Epithelial cell of proximal tubule (primary cell): ENCODE measurements at regions not wholly inside any gene's neighbourhood (a gene's known extent, or its start where the extent isn't known, plus 50 kb on each side); places are given as distances from the start of the nearest gene placed in this dataset.

Experiments used
- DNase-seq: peaks from one replicate; pipeline ENCODE4 v3.0.0-alpha.2; 2011; ENCODE audit warnings: low read depth
- H3K4me3 ChIP-seq: 2 replicates; pipeline ENCODE4 v1.5.1; 2011; ENCODE audit warnings: low read depth, mild to moderate bottlenecking, low read length
- CTCF ChIP-seq: conservative IDR thresholded peaks from 2 replicates; pipeline ENCODE4 v1.5.1; 2012; ENCODE audit warnings: low read depth, mild to moderate bottlenecking, low read length

DNA sequence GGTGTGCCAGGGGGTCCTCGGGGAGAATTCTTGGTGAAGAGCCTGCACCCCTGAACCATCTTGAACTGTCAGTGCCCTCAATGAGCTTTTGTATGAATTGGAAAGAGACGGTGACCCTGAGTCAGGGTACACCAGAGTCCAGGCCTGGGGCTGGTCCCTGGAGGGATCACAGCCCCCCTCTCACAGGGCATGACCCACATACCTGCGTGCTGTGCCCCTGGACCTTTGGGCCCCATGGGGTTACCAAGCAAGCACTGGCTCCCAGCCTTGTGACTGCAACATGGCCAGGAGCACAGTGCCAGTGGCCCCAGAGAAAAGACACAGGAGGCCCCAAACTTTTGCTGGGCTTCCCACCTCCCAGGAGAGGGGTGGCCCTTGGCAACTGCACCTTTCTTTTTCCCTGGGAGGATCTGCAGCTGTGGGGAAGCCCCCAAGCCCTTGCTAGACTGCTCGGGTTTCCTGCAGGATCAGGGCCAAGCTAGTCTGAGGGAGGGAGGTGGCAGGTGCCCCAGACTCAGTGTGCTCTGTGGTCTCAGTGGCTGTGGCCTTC, 153.5 kb downstream of the ZNF248 start:
- TF ChIP-seq CTCF = no peak
- no peak for DNase-seq
- no peak overlapping the region for H3K4me3 ChIP-seq

DNA sequence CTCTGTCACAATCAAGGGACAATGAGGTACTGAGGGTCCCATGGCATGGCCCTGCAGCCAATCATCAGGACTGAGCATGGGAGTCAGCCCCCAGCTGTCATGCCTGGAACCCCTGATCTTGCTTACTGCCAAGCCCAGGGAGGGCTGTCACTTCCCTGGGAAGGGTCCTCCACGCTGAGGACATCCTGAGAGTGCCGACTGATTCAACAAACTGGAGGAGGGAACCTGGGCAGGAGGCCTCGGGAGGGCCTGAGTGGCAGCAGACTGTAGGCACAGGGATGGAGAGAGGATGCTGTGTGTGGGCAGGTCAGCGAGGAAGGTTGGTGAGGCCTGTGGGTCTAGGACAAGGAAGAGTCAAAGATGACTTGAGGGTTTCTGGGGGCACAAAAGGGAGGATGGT, 154.3 kb downstream of the ZNF248 start:
- no peak for TF ChIP-seq CTCF
- no peak overlapping the region for H3K4me3 ChIP-seq
- DNase-seq = no peak

- no peak for TF ChIP-seq CTCF
- H3K4me3 ChIP-seq = no peak overlapping the region
- DNase-seq = no peak
These were observed 155.5 kb downstream of the ZNF248 start for GRCh38 chr10:37701781-37702493.

DNA sequence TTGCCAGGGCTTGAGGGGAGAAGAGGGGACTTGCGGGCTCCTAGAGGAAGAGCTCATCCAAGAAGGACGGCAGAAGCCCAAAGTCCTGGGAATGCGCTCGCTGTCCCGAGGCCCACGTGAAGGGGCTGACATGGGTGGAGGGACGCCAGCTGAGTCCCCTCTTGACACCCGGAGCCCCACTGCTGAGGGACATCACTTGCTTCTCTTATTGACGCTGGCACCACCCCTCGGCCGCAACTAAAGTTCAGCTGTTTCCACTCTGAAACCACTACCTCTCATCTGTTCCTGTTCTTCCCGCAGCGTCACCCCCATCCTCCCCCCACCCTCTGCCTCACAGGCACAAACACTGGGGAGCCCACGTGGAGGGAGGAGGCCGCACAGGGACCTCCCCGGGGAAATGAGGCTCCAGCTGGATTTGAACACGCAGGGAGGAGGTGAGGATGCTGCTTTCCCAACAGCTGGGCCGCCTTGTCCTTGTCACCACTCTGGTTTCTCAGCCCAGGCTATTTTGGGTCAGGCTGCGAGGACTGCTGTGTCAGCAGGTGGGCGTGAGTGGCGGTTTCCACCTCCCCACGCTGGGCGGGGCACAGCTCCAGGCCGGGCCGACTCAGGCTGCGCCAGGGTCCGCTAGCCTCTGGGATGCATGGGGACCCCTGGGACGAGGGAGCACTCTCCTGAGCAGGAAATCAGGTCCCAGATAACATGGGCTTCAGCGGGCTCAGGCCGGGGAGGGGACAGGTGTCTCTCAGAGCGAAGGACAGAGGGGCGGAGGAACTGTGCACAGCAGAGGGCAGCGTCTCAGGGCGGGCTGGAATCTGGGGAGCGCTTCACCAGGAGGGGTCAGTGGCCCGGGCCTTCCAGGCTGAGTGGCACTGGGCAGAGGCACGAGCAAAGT, 156.3 kb downstream of the ZNF248 start:
- no peak for TF ChIP-seq CTCF
- H3K4me3 ChIP-seq = no peak overlapping the region
- DNase-seq = no peak

DNA sequence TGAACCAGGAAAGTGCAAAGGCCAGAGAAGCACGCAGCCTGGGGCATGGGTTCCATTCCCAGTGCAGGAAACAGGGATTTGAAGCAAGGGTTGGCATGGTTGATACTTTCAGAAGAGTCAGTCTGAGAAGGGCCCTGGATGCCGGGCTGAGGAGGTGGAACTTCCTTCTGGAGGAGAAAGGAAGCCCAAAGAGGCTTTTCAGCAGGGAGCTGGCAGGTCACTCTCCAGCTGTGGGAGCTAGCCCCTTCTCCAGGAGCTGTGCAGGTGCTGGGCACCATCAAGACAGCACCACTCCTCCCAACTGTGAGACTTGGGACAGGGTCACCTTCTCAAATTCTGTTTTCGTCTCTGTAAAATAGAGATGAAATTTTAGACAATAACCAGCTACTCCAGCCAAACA, 169.8 kb downstream of the ZNF248 start:
- no peak overlapping the region for H3K4me3 ChIP-seq
- no peak for DNase-seq
- TF ChIP-seq CTCF = no peak

DNA sequence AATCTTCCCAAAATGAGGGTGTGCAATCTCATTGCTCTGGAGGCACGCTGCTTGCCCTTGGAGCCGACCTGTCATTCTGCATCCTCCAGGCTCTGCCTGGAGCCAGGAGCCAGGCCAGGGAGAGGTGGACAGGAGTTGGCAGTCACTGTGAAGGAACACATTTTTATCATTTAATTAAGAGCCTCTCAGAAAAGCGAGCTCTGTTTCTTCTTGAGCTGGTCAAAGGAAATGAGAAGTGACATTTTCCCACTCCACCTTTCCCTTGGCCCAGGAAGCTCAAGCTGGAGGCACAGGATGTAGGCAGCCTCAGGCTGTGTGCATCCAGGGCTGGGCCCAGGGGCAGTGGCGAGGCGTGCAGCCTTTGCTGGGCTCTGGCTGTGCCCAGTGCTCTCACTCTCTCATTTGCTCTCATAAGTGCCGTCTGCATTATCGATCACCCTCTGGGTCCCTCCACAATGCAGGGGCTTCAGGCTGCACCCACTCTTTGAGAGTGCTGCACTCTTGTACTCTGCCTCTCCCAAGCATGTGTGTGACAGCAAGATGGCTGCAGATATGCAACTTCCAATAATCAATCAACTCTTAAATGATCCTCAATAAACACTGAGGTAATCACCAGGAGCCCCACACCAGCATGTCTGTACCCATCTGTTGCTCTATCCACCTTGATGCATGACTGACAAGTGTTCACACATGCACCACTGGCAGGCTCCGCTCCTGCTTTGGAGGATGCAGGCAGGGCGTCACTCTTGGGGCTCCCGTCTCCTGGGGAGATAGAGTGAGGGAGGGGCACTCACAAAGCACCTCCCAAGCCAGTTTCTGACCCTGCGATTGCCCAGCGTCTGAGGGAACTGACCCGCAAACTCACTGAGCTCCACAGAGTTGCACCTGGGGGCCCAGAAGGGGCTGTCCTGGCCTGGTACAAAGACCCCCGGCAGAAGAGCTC, 171.4 kb downstream of the ZNF248 start:
- TF ChIP-seq CTCF = no peak
- DNase-seq = no peak
- no peak overlapping the region for H3K4me3 ChIP-seq
